ENCODE measurements at regions not wholly inside any gene's neighbourhood (a gene's known extent, or its start where the extent isn't known, plus 50 kb on each side); places are given as distances from the start of the nearest gene placed in this dataset.
"Not testable (repeated sequence)": the region's sequence is repeated elsewhere in the genome, so short reads cannot be mapped to it uniquely, and the experiment has no call there.

DNA sequence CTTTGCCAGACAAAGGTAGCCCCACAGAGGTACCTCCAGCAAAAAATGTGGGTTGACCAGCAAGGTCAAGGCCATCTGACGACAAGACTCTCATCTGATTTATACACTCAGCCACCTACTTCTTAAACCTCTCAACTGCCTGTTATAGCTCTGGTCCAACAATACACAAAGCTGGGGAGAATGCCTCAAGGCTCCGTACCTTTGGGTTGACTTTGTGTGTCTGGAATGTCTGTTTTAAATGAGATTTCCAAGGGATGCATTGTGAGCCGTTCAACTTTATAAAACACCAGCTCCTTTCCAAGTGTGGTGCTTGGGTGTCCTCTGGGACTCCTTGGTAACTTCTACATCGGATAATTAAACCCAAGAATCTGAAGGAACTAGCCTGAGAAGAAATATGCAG lies 167.0 kb upstream of the RPL34 start:
- no peak for DNase-seq

GRCh38 chr4:108450236-108450898 lies 170.0 kb upstream of the RPL34 start:
- DNase-seq: no peak

DNA sequence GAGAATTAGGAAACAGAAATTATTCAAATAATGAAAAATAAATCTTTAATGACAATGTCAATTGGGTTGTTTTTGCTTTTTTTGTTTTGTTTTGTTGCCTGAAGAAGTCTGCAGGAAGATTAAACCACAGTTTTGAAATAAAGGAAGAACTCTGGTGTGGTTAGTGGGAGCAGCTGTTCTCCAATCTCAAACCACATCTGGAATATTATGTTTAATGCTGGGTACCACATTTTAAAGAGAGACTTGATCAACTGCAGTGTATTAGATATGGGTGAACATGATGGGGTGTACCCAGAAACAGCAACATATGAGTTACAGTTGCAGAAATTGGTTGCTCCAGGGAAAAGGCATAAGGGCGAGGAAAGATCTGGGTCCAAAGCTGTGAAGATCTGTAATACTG lies 171.2 kb upstream of the RPL34 start:
- no peak for DNase-seq

- DNase-seq: no peak
These were observed 173.8 kb upstream of the RPL34 start for GRCh38 chr4:108446556-108446955.

DNA sequence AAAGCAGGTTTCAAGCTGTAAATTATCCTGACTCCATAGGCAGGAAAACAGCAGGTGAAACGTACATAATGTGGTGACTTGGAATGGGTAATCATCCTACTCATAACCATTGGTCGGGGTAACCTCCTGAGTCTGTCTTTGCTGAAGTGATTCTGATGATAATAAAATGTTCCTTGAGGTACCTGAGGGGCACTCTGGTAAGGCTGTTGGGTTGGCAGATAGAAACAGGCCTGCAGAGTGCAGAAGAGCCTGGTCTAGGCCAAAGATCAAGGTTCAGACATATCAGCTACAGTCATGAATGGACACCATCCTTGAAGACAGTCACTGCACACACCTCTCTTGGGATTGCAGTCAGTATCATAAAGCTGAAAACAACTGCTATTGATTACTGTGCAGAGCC lies 174.7 kb upstream of the RPL34 start:
- DNase-seq: no peak

GRCh38 chr4:108443585-108443984 lies 176.8 kb upstream of the RPL34 start:
- no peak for DNase-seq

- no peak for DNase-seq
These were observed 186.5 kb upstream of the RPL34 start for GRCh38 chr4:108433832-108434231.

DNA sequence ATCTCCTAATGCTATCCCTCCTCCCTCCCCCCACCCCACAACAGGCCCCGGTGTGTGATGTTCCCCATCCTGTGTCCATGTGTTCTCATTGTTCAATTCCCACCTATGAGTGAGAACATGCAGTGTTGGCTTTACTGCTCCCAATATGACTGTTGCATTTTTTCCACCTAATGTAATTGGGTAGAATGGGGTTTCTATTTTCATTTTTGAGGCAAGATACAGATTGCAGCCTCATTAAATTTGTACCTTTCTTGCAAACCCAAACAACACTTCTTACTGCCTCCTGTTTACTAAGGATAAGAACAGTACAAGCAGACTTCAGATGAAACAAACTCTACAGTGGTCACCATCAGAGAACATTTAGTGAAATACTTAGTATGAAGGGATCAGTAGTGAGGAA lies 187.0 kb upstream of the RPL34 start:
- not testable (repeated sequence) for DNase-seq

DNA sequence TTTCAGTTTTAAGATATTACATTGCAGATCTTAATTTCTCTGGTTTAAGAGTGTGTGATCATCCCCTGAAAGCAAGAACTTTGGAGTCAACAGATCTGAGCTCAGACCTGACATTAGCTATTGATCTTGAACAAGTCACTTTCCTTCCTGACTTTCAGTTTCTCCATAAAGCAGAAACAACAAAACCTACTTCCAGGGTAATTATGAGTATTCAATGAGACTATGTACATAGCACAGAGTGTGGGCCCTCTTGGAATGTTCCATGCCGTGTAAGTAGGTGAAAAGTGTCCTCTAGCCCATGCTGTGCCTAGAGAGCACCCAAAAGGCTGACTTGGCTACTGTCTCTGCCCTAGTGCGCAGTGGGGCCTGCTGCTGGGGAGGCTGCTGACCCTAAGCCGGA lies 188.0 kb upstream of the RPL34 start:
- DNase-seq: no peak

GRCh38 chr4:108431986-108432385 lies 188.4 kb upstream of the RPL34 start:
- no peak for DNase-seq

GRCh38 chr4:108430921-108431320 lies 189.5 kb upstream of the RPL34 start:
- no peak for DNase-seq

GRCh38 chr4:108429662-108430061 lies 190.7 kb upstream of the RPL34 start:
- DNase-seq: no peak

DNA sequence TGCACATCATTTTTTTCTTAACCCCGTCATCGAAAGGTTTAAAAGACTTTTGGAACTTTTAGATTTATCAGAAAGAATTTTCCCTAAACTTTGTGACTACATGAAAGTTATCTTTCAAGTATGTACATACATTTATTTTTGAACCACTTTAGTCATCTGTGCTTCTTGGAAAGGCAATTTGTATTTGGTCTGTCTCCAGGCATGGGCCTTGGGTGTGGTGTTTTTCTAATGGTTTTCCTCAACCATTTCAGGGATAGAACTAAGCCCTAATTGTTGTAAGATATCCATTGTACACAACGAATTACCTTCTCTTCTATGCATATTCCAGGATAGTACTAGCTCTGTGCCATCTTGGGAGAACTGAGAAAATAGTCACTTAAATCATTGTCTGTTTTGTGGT lies 191.5 kb upstream of the RPL34 start:
- no peak for DNase-seq

DNA sequence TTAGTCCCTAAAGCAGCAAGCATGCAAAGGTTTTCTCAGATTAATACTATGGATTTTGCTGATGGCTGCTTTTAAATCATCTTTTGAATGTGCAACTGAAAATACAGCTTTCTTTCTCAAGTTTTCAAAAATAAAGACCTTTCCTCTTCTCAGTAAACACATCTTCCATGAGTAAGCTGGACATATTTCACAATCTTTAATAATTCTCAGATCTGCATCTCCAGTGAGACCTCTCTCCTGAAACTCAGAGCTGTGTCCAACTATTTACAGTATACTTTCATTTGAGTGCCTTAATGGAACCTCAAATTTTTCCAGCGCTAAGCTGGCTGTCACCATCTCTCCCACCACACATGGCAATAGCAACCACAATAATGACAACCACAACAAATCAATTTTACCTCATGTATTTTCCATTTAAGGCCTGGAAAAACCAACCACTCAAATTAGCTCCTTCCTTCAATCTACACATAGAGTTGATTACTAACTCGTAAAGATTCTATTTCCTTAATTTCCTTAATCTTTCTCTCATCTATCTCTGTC lies 192.4 kb upstream of the RPL34 start:
- no peak for DNase-seq

- no peak for DNase-seq
These were observed 193.9 kb upstream of the RPL34 start for GRCh38 chr4:108426493-108426892.

DNA sequence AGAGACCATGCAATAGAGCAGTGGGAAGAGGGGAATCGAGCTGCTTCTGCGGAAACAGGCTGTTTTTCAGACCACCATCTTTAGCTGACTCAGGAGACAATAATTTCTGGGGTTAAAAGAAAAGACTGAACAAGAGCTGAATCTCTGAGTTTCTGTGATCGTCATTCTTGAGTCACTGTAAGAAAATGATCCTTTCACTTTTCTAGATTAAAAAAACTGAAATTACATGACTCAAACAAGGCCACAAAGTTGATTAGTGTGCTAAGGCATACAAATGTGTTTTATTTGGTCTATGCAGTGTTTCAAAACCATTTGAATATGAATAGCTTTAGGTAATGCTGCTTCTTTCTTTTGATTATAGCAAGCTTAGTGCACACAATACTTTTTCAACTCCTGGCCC lies 194.4 kb upstream of the RPL34 start:
- no peak for DNase-seq

- DNase-seq: no peak
These were observed 202.5 kb upstream of the RPL34 start for GRCh38 chr4:108417923-108418322.

- DNase-seq: no peak
These were observed 203.5 kb upstream of the RPL34 start for GRCh38 chr4:108416831-108417230.

DNA sequence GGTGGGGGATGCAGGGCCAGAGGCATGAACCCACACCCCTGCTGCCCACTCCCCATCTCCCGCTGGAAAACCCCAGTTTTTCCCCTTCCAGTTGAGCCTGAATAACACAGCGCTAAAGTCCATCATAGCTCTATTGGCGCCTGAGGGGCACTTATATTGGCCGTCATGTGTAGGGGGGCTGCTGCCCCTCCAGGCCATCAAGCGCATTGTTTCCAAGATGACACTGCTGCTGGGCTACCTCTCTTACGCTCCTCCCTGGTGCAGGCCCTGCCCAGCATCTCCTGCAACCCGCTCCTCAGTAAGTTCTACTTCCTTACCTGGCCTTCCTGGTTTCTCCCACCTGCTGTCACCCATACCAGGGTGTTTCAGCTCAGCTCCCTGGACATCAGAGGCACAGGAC lies 205.0 kb upstream of the RPL34 start:
- DNase-seq: no peak

GRCh38 chr4:108411836-108412235 lies 208.5 kb upstream of the RPL34 start:
- no peak for DNase-seq

DNA sequence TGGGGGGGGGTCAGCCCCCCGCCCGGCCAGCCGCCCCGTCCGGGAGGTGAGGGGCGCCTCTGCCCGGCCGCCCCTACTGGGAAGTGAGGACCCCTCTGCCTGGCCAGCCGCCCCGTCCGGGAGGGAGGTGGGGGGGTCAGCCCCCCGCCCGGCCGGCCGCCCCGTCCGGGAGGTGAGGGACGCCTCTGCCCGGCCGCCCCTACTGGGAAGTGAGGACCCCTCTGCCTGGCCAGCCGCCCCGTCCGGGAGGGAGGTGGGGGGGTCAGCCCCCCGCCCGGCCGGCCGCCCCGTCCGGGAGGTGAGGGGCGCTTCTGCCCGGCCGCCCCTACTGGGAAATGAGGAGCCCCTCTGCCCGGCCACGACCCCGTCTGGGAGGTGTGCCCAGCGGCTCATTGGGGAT lies 210.7 kb upstream of the RPL34 start:
- DNase-seq: not testable (repeated sequence)

GRCh38 chr4:108405586-108405985 lies 214.8 kb upstream of the RPL34 start:
- no peak for DNase-seq

- no peak for DNase-seq
These were observed 220.1 kb upstream of the RPL34 start for GRCh38 chr4:108400309-108400708.

DNA sequence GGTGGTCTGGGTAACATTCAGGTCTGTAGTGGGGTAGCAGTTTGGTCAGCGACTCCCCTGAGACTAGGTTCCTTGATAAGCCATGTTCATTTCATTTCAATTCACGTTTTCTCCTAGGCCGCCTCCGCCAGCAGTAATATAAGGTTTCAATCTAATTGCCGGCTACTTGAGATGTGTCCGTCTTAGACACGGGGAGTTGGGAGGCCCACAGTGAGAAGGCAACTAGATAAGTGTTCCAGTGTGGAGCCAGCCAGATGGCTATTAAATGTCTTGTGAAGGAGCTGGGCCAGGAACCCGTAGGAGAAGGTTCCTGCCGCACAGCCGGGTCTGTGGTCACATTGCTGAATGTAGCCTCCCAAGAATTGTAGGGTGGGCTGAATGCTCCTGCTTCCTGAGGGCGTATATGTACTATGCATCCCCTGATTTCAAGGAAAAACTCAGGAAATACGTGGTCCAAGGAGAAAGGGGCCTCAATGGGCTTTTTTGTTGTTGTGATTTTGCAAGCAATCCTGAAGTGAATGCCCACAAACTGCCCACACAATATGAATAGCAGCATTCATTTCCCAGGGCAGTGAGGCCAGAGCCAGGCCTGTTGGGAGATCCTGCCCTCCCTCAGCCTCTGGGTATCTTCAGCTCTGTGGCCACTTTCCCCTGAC lies 220.6 kb upstream of the RPL34 start:
- DNase-seq: peak; percentile 36

GRCh38 chr4:108398836-108399235 lies 221.5 kb upstream of the RPL34 start:
- no peak for DNase-seq
